DMS114 treated with DMSO at 0.1 percent for 48 hours (cell line): ENCODE measurements at regions not wholly inside any gene's neighbourhood (a gene's known extent, or its start where the extent isn't known, plus 50 kb on each side); places are given as distances from the start of the nearest gene placed in this dataset.
"Not testable (repeated sequence)": the region's sequence is repeated elsewhere in the genome, so short reads cannot be mapped to it uniquely, and the experiment has no call there.

Experiments used
- DNase-seq: peaks from one replicate; lab custom pipeline; 2025; ENCODE audit not compliant: unreplicated experiment; lab: John Stamatoyannopoulos, UW

DNA sequence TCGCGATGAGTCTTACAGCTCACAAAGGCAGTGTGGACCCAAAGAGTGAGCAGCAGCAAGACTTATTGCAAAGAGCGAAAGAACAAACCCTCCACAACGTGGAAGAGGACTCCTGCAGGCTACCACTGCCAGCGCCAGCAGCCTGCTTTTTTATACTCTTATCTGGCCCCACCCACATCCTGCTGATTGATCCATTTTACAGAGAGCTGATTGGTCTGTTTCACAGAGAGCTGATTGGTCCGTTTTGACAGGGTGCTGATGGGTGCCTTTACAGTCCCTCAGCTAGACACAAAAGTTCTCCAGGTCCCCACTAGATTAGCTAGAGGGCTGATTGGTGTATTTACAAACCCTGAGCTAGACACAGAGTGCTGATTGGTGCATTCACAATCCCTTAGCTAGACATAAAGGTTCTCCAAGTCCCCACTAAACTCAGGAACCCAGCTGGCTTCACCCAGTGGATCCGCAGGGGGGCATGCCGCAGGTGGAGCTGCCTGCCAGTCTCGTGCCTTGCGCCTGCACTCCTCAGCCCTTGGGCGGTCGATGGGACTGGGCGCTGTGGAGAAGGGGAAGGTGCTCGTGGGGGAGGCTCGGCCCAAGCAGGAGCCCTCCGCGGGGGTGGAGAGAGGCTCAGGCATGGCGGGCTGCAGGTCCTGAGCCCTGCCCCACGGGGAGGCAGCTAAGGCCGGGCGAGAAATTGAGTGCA is 75.7 kb downstream of the QDPR start:
- not testable (repeated sequence) for DNase-seq

DNA sequence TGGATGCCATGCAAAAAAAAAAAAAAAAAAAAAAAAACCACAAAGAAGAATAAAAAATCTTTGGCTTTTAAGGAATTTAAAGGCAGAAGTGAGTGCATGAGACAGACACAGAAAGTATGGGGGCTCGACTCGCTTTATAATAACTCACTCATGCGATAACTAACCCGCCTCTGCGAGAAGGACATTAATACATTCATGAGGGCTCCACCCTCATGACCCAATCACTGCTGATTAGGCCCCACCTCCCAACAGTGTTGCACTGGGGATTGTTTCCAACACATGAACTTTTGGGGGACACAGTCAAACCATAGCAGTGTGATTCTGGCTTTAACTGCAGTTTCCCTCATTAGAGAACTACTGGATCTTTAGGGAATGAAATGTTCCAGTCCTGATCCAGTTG is 78.1 kb downstream of the QDPR start:
- no peak for DNase-seq

DNA sequence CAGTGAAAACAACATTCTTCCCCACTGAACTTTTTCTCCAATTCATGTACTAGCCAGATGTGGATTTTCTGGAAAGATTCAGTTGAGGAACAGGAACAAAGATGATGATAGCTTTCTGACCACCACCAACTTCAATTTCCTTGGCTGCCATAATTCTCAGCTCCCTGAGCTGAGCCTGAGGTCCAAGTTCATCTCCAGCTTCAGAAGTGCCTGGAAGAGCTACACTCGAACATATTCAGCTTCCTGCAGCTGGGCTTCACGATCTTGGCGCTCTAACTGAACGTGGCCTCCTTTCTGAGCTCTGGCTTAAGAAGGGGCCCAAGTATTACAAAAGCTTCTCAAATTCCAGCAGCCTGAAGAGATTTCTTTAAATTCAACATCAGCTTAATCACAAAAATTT is 83.9 kb downstream of the QDPR start:
- DNase-seq: no peak

DNA sequence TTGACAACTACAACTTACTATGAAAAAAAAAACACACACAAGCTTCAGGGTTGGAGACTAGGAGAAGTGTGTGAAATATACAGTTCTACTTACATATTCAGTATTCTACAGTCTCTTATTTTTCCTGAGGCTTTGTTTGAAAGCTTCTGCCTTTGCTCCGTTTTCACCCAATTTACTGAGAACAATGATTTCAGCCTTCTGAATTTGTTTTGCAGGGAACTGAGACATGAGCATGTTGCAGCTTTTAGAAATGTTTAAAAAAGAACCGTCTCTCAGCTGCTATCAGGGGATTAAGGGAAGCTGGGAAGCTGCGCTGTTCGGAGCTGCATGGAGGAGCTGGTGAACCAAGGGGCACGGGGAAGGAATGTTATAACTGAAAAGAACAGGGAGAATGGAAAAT is 85.7 kb downstream of the QDPR start:
- no peak for DNase-seq

DNA sequence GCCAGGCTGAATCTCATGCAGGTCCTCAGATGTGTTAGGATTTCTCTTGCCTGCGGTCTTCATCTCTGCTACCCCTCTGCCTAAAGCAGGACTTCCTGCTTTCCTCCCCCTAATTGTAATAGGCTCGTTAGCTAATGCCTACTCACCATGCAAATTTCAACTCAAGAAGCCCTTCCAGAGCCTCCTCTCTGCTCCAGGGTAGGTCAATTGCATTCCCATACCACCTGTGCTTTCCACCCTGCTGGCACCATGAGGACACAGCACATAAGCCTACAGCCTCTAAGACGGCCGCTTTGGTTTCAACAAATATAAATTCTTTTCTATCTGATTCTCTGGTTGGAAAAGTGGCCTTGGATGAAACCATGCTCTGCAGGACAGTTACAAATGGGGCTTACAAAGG is 93.9 kb downstream of the QDPR start:
- no peak for DNase-seq

DNA sequence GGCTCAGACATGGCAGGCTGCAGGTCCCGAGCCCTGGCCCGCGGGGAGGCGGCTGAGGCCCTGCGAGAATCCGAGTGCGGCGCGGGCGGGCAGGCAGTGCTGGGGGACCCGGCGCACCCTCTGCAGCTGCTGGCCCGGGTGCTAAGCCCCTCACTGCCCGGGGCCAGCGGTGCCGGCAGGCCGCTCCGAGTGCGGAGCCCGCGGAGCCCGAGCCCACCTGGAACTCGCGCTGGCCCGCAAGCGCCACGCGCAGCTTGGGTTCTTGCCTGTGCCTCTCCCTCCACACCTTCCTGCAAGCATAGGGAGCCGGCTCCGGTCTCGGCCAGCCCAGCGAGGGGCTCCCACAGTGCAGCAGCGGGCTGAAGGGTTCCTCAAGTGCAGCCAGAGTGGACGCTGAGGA is 97.5 kb downstream of the QDPR start:
- DNase-seq: no peak

DNA sequence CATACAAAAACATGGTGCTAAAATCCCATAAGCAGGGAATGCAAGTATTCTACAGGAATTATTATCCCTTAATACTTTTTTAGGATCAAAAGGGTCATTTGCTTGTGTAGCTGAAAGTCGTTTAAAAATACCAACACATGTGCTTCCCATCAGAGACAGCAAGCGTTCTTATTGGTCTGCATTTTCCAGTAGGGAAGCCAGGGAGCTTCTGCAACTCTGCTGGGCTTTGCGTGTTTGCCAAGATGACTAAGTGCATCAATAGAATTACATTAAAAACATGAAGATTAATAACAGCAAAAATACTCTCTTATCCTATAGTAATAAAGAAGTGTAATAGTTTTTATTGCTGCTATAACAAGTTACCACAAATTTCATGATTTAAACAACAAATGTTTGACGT is 111.2 kb downstream of the QDPR start:
- DNase-seq: no peak

DNA sequence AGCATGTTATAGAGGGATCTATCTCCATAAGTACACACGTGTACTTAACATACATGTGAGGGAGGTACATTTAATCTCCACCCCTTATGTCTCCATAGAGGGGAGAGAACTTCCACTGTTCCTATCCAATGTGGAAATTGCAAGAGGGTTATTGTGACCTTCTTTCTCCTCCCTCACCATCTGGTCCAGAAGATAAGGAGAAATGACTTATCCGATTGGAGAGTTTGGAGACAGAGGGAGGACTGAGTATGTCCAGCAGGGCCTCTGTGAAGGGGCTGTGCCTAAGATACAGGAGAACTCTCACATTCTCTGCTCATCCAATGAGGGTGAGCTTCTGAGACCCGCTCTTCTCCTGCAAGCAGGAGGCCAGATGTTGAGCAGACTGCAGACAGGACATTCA is 113.1 kb downstream of the QDPR start:
- no peak for DNase-seq

DNA sequence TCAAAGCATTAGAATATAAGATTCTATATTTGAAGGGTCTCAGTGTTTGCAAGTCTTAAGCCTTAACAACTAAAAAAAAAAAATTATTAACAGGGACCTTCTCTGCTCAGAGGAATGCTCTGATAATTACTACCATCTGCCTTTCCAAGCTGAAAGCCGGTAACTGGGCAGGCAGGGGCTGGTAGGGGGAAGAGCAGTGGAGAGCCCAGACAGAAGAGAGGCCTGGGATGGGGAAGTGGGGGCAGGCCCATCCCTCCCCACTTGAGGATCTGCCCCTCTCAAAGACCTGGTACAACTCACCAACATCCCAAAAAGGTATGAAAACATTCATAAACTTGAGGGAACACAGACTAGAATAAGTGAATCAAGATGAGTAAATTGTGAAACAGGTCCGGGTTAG is 113.9 kb downstream of the QDPR start:
- no peak for DNase-seq

DNA sequence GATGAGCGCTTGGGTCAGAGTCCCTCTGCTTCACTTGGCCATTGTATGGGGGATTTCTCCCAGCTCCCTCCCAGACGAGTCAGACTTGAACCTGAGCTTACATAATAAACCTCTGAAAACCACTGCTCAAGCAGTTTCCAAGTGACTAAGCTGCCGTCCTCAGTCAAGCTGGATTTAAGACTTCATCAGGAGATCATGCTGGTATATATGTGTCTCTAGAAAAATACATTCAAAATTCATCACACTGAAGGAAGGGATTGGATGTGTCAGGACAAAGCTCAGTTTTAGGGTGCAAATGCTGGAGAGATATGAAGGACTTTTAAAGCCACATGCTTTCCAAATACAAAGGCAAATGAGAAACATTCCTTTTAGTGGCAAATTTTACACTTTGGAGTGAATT is 114.3 kb downstream of the QDPR start:
- DNase-seq: no peak

DNA sequence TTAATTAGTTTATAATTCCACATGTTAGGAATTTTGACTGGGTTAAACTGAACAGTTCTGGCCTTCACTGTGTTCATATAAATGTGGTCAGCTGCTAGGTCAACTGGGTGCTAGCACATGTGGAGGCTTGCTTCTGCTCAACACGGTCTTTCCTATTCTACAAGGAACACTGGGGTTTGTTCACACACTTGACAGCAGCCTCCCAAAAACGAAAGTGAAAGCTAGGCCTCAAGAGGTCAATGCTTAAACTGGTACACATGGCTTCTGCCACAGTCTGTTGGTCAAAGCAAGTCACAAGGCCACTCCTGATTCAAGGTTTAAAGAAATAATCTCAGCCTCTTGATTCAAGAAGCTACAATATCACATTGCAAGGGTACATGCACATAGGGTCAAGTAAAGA is 126.5 kb downstream of the QDPR start:
- DNase-seq: no peak

DNA sequence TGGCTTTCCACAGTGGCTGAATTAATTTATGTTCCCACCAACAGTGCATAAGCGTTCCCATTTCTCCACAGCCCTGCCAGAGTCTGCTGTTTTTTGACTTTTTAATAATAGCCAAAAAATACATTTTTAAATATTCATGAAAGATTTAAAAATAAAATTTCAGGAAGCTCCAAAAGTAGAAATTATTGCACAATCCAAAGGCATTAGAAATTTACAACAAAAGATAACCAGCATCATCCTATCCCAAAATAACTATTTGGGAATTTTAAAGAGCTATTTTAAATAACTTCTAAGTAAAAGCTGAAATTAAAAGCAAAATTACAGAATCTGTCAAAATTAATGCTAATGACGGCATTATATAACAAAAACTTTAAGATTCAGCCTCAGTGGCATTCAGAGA is 131.5 kb downstream of the QDPR start:
- DNase-seq: no peak

DNA sequence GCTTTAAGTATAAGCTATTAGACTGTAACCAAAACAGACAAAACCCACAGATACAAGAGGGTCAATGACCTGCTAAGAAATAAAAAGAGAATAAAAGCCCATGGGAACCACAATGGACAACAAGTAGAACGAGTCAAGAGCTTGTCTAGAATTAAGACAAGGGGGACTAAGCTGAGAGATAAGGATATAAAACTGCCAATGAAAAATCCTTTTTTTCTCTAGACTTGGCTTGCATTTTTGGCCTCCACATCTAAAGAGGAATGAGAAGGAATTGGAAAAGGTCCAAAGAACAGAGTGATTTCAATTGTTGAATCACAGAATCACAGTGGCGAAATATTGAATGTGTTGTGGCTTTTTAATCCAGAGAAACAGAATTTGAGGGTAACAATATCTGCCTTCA is 135.7 kb downstream of the QDPR start:
- DNase-seq: no peak

DNA sequence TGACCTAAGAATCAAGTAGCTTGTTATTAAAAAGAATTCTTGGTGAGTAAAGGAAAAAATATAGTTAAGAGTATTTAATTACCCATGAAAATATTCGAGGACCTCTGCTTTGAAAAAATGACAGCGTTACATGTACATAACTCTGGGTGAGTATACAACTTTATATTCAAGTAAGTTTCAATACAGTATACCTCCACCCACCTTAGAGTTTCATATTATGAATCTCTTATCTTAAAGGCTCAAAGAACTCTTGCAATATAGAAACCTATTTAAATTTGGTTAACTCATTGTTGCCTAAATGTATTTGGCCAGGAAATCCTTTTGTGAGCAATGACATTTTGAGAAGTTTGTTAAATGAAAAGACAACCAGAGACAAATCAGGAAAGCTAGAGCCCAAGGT is 138.2 kb downstream of the QDPR start:
- no peak for DNase-seq

DNA sequence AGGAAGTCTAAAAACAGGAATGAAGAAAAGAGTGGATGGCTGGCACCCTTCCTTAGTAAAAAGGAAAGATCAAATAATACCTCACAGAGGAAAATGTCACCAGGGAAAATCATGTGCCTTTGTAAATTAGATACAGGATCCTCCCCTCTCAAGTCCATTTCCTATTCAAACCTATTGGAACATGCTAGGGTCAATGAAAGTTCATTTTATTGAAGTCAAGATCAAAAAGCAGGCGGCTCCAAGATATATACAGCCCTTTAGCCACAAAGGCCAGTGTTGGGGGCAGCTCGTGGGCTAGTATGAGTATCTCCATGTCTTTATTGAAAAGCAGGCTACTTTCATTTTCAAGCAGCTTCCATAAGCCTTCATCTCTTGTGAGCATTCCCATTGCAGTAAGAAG is 141.1 kb downstream of the QDPR start:
- no peak for DNase-seq

DNA sequence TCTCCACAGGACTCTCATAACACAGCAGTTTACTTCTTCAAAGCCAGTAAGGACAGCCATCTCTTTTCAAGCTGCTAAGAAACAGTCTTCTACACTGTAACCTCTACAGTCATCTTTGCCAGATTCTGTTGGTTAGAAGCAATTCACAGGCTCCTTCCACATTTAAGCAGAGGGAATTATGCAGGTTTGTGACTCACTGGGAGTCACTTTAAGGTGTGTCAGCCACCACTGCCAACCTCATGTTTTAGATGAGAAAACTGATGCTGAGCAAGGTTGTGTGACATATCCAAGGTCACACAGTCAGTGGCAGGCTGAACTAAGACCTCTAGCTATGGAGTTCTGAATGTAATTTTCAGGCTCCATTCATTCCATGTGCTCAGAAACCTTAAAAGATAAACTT is 143.5 kb downstream of the QDPR start:
- no peak for DNase-seq

DNA sequence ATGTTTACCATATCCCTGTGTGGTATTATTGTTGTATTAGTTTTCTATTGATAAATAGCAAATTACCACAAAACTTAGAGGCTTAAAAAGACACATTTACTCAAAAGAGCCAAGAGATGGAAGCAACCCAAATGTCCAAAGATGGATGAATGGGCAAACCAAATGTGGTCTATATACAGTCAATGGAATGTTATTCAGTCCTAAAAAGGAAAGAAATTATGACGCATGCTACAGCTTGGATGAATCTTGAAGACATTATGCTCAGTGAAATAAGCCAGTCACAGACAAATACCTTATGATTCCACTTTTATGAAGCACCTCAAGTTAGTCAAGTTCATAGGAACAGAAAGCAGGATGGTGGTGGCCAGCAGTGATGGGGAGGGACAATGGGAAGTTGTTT is 144.7 kb downstream of the QDPR start:
- DNase-seq: no peak

DNA sequence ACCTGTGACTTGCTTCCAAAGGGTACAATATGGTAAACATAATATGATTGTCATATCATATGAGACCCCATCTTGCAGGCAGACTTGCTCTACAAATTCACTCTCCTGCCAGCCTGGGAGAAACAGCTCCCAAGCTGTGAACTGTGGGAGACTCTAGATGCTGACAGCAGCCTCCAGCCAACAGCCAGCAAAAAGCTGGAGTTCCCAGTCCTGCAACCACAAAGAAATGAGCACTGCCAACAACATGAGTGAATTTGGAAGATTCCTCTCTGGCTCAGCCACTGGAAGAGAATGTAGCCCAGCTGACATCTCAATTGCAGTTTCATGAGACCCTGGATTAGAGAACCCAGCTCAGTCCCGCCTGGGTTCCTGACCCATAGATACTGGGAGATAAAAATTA is 145.4 kb downstream of the QDPR start:
- DNase-seq: no peak

DNA sequence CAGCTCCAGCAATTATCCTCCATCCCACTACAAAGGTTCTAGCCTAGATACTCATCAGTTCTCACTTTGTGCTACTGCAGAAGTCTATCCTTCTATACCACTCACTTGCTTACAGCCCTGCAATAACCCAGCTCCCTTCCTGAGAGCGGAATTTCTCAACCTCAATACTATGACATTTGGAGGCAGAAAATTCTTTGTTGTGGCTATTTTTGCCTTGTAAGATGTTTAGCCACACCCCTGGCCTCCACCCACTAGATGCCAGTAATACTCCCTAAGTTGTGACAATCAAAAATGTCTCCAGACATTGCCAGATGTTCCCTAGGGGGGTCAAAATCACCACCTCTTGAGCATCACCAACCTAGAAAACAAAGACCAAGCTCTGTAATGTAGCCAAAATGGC is 149.5 kb downstream of the QDPR start:
- no peak for DNase-seq

DNA sequence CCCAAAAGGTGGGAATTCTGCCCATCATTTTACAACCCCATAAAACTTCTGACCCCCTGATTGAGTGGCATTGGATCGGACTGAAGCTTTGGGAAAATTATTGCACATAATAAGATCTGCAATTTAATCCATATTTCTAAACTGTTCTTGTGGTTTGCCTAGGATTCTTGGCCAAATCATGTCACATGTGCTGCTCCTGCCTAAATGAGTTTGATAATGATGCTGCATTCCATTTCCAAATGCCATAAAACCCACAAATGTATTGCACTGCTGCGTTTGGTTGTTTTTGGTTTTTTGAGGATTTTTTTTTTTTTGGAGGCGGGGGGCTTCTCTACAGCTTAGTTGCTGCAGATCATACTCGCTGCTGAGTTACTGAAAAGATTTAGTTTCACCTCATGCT is 153.6 kb downstream of the QDPR start:
- no peak for DNase-seq

DNA sequence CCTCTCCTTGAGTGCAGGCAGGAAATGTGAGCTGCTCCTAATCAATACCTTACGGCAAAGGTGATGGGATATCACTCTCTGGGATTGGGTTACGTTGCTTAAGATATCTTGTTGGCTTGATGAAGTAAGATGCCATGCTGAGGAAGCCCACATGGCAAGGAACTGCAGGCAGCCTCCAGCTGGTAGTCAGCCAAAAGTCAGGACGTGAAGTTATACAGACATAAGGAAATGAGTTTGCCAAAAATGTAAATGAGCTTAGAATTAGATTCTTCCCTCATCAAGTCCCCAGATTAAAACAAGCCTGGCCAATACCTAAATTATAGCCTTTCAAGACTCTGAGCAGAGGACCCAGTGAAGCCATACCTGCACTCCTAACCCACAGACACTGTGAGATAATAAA is 155.0 kb downstream of the QDPR start:
- DNase-seq: no peak

DNA sequence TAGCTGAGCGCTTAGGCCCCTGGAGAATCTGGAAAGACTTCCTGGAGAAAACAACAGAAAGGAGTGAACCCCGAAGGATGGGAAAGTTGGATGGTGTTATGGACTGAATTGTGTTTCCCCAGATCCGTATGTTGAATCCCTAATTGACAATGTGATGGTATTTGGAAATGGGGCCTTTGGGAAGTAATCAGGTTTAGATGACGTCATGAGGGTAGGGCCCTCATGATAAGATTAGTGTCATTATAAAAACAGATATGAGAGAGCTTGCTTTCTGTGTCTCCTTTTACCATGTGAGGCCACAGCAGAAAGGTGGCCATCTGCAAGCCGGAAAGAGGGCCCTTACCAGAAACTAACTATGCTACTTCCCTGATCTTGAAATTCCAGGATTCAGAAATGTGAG is 159.5 kb downstream of the QDPR start:
- DNase-seq: no peak

DNA sequence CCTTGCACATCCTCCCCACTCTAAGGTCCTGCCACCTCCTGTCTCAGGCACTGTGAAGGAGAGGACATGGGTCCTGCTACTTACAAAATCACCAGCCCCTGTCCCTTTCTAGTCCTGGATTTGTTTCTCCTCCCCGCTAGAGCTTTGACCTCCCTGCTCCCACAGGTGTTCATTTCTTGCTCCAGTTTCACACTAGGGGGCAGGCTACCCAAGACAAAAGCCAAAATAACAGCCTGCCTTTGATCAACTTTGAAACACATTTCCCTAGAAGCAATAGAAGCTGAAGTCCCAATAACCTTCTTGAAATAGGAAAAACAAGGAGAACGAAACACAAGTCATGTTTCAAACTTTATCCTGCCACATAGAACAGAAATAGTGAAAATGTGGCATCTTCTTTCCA is 164.4 kb downstream of the QDPR start:
- no peak for DNase-seq

DNA sequence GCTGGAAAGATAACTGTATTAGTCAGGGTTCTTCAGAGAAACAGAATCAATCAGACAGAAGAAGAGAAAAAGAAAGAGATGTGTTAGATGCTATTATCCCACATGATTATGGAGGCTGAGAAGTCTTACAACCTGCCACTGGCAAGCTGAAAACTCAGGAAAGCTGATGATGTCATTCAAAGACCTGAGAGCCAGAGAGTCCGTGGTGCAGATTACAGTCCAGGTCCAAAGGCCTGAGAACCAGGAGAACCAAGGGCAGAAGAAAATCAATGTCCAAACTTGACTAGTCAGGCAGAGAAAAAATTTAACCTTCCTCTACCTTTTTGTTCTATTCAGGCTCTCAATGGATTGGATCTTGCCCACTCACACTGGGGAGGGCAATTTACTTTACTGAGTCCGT is 172.5 kb downstream of the QDPR start:
- no peak for DNase-seq
